H1 (cell line): ENCODE measurements at regions not wholly inside any gene's neighbourhood (a gene's known extent, or its start where the extent isn't known, plus 50 kb on each side); places are given as distances from the start of the nearest gene placed in this dataset.

Source experiments
- JUND ChIP-seq: IDR thresholded peaks from 2 replicates; pipeline ENCODE4 v1.6.1; 2011; ENCODE audit warnings: mild to moderate bottlenecking, improper control_type of control experiment, low read length
- SIN3A ChIP-seq, 2 experiments: IDR thresholded peaks in 1 of 2; conservative IDR thresholded peaks in 1 of 2; 2 replicates each; pipeline ENCODE4 v1.6.1; 2011 to 2012; ENCODE audit warnings: low read length in 2 of 2, improper control_type of control experiment in 1 of 2, low read depth in 1 of 2, mild to moderate bottlenecking in 1 of 2

GRCh38 chr2:17085546-17086202, 420.0 kb upstream of the CYRIA start (continued):
- no peak for TF ChIP-seq JUND
- no peak for TF ChIP-seq SIN3A (conservative IDR thresholded peaks at IDR 0.05 in 1 of 2, IDR thresholded peaks at IDR 0.05 in 1 of 2; ENCODE audit: low read depth in 1 of 2, low read length in 2 of 2)
